ENCODE measurements at regions not wholly inside any gene's neighbourhood (a gene's known extent, or its start where the extent isn't known, plus 50 kb on each side); places are given as distances from the start of the nearest gene placed in this dataset.

- DNase-seq (ENCODE audit: low spot score in 2 of 2) (no peak), ATAC-seq (ENCODE audit: low read depth) (no peak)
- H3K27ac Mint-ChIP-seq: no peak overlapping the region
- peaks cover 3% of the 10 kb centered on the region for H3K27me3 Mint-ChIP-seq
- H3K36me3 Mint-ChIP-seq: no peaks in the 10 kb centered on the region
- no peak overlapping the region for H3K4me3 Mint-ChIP-seq
- peaks cover 12% of the 10 kb centered on the region for H3K4me1 Mint-ChIP-seq
- H3K9me3 Mint-ChIP-seq: no peaks in the 10 kb centered on the region
Measured at GRCh38 chr11:128057786-128058395, 529.5 kb downstream of the ETS1 start.

GRCh38 chr11:128055576-128056217, 531.7 kb downstream of the ETS1 start:
- Mint-ChIP-seq H3K27ac (no peak overlapping the region), H3K27me3 (peaks cover 1% of the 10 kb centered on the region), H3K36me3 (no peaks in the 10 kb centered on the region), H3K4me3 (no peak overlapping the region), H3K9me3 (no peaks in the 10 kb centered on the region), H3K4me1 (peaks cover 15% of the 10 kb centered on the region)
- no peak for ATAC-seq (ENCODE audit: low read depth)
- DNase-seq (ENCODE audit: low spot score in 2 of 2): no peak

- no peak for DNase-seq (ENCODE audit: low spot score in 2 of 2)
- H3K4me1 Mint-ChIP-seq: peaks cover 15% of the 10 kb centered on the region
- peak; percentile 61 for ATAC-seq (ENCODE audit: low read depth)
Measured at GRCh38 chr11:128053981-128054931, 533.1 kb downstream of the ETS1 start.

GRCh38 chr11:128052912-128053641, 534.3 kb downstream of the ETS1 start:
- Mint-ChIP-seq H3K36me3 (no peaks in the 10 kb centered on the region), H3K27me3 (peaks cover 1% of the 10 kb centered on the region), H3K27ac (no peak overlapping the region), H3K4me3 (no peak overlapping the region), H3K4me1 (peaks cover 15% of the 10 kb centered on the region), H3K9me3 (no peaks in the 10 kb centered on the region)
- DNase-seq (ENCODE audit: low spot score in 2 of 2) (no peak), ATAC-seq (ENCODE audit: low read depth) (peak; percentile 56)

More at GRCh38 chr11:128053981-128054931, 533.1 kb downstream of the ETS1 start:
- Mint-ChIP-seq H3K27ac (peak overlapping the region; percentile 79), H3K27me3 (peaks cover 1% of the 10 kb centered on the region), H3K9me3 (no peaks in the 10 kb centered on the region), H3K36me3 (no peaks in the 10 kb centered on the region), H3K4me3 (peak overlapping the region; percentile 82)

GRCh38 chr11:128048121-128048520, 539.2 kb downstream of the ETS1 start:
- Mint-ChIP-seq H3K27ac (no peak overlapping the region), H3K4me3 (no peak overlapping the region), H3K27me3 (peaks cover 7% of the 10 kb centered on the region), H3K36me3 (no peaks in the 10 kb centered on the region), H3K4me1 (peaks cover 6% of the 10 kb centered on the region), H3K9me3 (no peaks in the 10 kb centered on the region)
- DNase-seq (ENCODE audit: low spot score in 2 of 2): no peak
- no peak for ATAC-seq (ENCODE audit: low read depth)

GRCh38 chr11:128047026-128047425, 540.3 kb downstream of the ETS1 start:
- Mint-ChIP-seq H3K27me3 (peaks cover 11% of the 10 kb centered on the region), H3K4me1 (peaks cover 4% of the 10 kb centered on the region), H3K27ac (no peak overlapping the region), H3K4me3 (no peak overlapping the region), H3K36me3 (no peaks in the 10 kb centered on the region), H3K9me3 (no peaks in the 10 kb centered on the region)
- DNase-seq (ENCODE audit: low spot score in 2 of 2) (no peak), ATAC-seq (ENCODE audit: low read depth) (no peak)

GRCh38 chr11:128046213-128046612, 541.1 kb downstream of the ETS1 start:
- Mint-ChIP-seq H3K4me3 (no peak overlapping the region), H3K36me3 (no peaks in the 10 kb centered on the region), H3K9me3 (no peaks in the 10 kb centered on the region), H3K27me3 (peaks cover 11% of the 10 kb centered on the region), H3K27ac (no peak overlapping the region), H3K4me1 (peaks cover 4% of the 10 kb centered on the region)
- ATAC-seq (ENCODE audit: low read depth) (no peak), DNase-seq (ENCODE audit: low spot score in 2 of 2) (no peak)

- Mint-ChIP-seq H3K4me3 (no peak overlapping the region), H3K36me3 (no peaks in the 10 kb centered on the region), H3K27ac (no peak overlapping the region), H3K4me1 (peaks cover 4% of the 10 kb centered on the region), H3K9me3 (no peaks in the 10 kb centered on the region), H3K27me3 (peaks cover 11% of the 10 kb centered on the region)
- ATAC-seq (ENCODE audit: low read depth): no peak
- DNase-seq (ENCODE audit: low spot score in 2 of 2): no peak
Measured at GRCh38 chr11:128045094-128045725, 542.1 kb downstream of the ETS1 start.

- H3K9me3 Mint-ChIP-seq: no peaks in the 10 kb centered on the region
- no peak overlapping the region for H3K4me3 Mint-ChIP-seq
- no peaks in the 10 kb centered on the region for H3K36me3 Mint-ChIP-seq
- no peak overlapping the region for H3K27ac Mint-ChIP-seq
- no peak for ATAC-seq (ENCODE audit: low read depth)
- H3K4me1 Mint-ChIP-seq: peaks cover 18% of the 10 kb centered on the region
- DNase-seq (ENCODE audit: low spot score in 2 of 2): no peak
- H3K27me3 Mint-ChIP-seq: peaks cover 21% of the 10 kb centered on the region
Measured at GRCh38 chr11:128042290-128042751, 545.0 kb downstream of the ETS1 start.

GRCh38 chr11:128040603-128041002, 546.8 kb downstream of the ETS1 start:
- Mint-ChIP-seq H3K27ac (no peak overlapping the region), H3K4me1 (peaks cover 18% of the 10 kb centered on the region), H3K27me3 (peaks cover 25% of the 10 kb centered on the region), H3K9me3 (no peaks in the 10 kb centered on the region), H3K36me3 (no peaks in the 10 kb centered on the region), H3K4me3 (no peak overlapping the region)
- ATAC-seq (ENCODE audit: low read depth) (no peak), DNase-seq (ENCODE audit: low spot score in 2 of 2) (no peak)

- Mint-ChIP-seq H3K4me1 (peaks cover 18% of the 10 kb centered on the region), H3K9me3 (no peaks in the 10 kb centered on the region)
- DNase-seq (ENCODE audit: low spot score in 2 of 2): no peak
Measured at GRCh38 chr11:128039140-128040021, 548.0 kb downstream of the ETS1 start.

GRCh38 chr11:128036556-128037093, 550.7 kb downstream of the ETS1 start:
- Mint-ChIP-seq H3K4me3 (no peak overlapping the region), H3K27ac (no peak overlapping the region), H3K27me3 (peaks cover 18% of the 10 kb centered on the region), H3K36me3 (no peaks in the 10 kb centered on the region), H3K9me3 (no peaks in the 10 kb centered on the region), H3K4me1 (peaks cover 13% of the 10 kb centered on the region)
- ATAC-seq (ENCODE audit: low read depth) (no peak), DNase-seq (ENCODE audit: low spot score in 2 of 2) (no peak)

More at GRCh38 chr11:128039140-128040021, 548.0 kb downstream of the ETS1 start:
- peak; percentile 94 for ATAC-seq (ENCODE audit: low read depth)
- Mint-ChIP-seq H3K27me3 (peaks cover 21% of the 10 kb centered on the region), H3K4me3 (no peak overlapping the region), H3K27ac (no peak overlapping the region), H3K36me3 (no peaks in the 10 kb centered on the region)
